ENCODE measurements at regions not wholly inside any gene's neighbourhood (a gene's known extent, or its start where the extent isn't known, plus 50 kb on each side); places are given as distances from the start of the nearest gene placed in this dataset.

DNA sequence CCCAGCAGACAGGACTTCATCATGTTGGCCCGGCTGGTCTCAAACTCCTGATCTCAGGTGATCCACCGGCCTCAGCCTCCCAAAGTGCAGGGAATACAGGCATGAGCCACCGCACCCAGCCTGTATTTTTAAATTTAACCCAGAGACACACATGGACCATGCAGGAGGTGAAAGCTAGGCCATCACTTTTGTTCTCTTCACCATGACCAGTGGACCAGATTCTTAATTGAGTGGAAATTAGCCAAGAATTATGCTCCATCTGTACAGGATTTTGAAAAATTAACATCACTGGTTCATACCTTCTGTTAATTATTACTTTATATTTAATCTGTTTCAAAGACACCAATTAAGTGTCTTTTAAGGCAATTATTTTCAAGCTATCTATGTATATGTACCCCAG lies 493.6 kb upstream of the NOX3 start:
- no peak for DNase-seq (ENCODE audit: low read depth)

- DNase-seq (ENCODE audit: low read depth), result no peak
Measured at GRCh38 chr6:155946860-155947259, 491.2 kb upstream of the NOX3 start.

- DNase-seq (ENCODE audit: low read depth), result no peak
Measured at GRCh38 chr6:155943635-155944034, 488.0 kb upstream of the NOX3 start.

DNA sequence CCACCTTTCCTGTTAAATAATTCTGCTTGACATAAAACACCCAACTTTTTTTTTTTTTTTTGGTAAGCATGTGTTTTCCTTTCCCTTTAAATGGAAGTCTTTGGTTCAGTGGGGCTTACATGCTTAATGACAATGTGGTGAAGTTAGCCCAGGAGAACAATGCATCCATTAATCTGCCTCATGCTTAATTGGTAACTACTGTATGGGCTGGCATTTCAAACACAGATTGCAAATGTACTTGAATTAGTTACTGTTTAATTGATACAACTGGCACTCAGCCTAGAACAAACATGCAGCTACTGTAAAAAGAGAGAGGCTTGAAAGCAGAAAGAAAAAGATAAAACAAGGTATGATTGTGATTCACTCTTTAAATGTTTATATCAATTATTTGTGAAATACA lies 483.6 kb upstream of the NOX3 start:
- DNase-seq (ENCODE audit: low read depth), result no peak

- DNase-seq (ENCODE audit: low read depth), result no peak
Measured at GRCh38 chr6:155936551-155936950, 480.9 kb upstream of the NOX3 start.

DNA sequence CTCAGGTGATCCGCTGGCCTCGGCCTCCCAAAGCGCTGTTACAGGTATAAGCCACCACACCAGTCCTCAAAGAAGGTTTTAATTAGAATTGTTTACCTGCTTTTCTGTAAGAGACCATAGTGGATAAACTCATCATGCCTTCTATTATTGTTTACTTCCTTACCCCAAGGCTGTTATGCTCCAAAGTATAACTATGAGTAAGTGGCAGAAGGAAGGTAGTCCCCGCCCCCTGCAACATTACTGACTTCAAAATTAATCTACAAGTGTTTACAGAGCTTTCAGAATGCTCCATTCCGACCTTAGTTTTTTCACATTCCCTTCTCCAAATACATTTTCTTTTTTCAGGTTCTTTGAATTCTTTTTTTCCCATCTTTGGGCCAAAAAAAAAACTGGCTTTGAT lies 480.5 kb upstream of the NOX3 start:
- DNase-seq (ENCODE audit: low read depth), result no peak

DNA sequence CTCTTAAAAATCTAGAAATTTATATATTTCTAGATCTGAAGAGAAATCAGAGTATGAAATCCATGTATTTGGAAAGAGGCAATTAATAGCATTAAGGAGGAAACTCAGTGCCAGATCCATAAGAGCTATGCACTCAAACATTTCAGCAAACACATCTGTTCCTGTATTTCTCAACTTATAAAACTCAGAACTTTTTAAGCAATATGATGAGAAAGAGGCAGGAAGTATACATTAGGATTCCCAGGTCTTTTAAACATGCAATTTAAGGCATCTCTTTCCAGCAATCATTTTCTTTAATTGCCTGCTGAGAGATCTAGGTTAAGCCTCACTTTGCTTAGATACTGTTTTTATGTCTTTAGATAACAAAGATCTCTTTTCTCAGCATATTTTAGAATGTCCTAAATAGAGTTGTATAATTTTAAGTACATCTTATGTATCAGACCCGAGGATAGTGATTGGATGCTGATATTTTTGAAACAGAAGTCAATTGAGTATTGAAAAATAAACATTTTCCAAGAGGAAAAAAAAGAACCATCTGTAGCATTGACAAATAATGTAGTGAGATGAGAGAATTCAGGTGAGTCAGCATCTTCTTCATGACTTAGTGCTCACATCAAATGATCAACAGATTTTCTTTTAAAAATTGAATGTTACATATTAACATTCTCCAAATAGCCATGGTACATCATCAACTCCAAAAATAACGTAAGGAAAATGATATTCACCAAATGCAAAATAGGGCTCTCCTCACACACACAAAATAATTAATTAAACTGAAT lies 461.4 kb upstream of the NOX3 start:
- DNase-seq (ENCODE audit: low read depth), result no peak

GRCh38 chr6:155915651-155916050 lies 460.0 kb upstream of the NOX3 start:
- DNase-seq (ENCODE audit: low read depth), result no peak

- no peak for DNase-seq (ENCODE audit: low read depth)
Measured at GRCh38 chr6:155913816-155914215, 458.2 kb upstream of the NOX3 start.

- no peak for DNase-seq (ENCODE audit: low read depth)
Measured at GRCh38 chr6:155909710-155910109, 454.1 kb upstream of the NOX3 start.

DNA sequence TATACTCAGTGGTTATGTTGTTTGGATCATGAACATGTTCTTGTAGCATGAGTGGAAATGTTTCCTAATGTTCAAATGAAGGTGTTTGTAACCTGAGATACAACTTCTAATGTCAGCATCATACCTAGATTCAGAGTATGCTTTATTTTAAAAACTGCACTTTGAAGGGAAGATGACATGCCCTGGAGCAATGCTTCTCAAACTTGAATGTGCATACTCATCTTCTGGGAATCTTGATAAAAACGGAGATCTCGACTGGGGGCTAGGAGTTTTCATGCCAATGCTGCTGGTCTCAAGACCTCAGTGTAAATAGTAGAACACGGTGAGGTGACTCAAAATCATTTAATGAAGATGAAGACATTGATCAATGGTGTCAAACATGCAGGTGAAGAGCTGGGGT lies 440.0 kb upstream of the NOX3 start:
- DNase-seq (ENCODE audit: low read depth), result no peak

DNA sequence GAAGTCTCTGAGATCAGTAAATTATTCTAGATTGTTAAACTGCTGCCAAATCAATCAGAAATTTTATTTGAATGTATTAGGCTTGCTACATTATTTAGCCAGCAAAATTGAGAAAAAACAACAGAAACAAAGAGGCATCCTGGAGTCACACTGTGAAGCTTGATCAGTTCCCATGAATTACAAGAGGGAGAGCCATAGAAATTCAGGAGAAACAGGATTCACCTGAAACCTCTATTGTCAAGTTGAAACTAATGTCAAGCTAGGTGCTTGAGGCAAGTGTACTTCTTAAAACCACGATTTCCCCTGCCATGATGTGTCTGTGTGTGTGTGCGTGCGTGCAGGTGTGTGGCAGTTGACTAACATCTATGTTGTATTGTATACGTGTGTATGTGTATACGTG lies 439.1 kb upstream of the NOX3 start:
- no peak for DNase-seq (ENCODE audit: low read depth)

DNA sequence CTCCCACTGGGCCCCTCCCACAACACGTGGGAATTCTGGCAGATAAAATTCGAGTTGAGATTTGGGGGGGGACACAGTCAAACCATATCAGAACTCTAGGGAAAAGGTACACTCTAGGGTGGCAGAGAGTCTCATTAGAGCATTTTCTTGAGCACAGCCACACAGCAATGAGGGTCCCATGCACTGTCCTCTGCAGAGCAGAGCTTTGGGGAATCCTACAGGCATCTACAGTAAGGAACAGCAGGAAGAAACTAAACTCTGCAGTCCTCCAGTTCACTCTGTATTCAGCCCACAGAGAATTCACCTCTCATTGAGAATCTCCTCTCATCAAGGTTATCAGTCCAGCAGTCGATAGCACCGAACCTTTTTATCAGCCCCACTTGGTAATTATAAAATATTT lies 438.6 kb upstream of the NOX3 start:
- DNase-seq (ENCODE audit: low read depth), result no peak

- DNase-seq (ENCODE audit: low read depth), result no peak
Measured at GRCh38 chr6:155890409-155890808, 434.8 kb upstream of the NOX3 start.

GRCh38 chr6:155889410-155889809 lies 433.8 kb upstream of the NOX3 start:
- DNase-seq (ENCODE audit: low read depth), result no peak

GRCh38 chr6:155887421-155887820 lies 431.8 kb upstream of the NOX3 start:
- no peak for DNase-seq (ENCODE audit: low read depth)

DNA sequence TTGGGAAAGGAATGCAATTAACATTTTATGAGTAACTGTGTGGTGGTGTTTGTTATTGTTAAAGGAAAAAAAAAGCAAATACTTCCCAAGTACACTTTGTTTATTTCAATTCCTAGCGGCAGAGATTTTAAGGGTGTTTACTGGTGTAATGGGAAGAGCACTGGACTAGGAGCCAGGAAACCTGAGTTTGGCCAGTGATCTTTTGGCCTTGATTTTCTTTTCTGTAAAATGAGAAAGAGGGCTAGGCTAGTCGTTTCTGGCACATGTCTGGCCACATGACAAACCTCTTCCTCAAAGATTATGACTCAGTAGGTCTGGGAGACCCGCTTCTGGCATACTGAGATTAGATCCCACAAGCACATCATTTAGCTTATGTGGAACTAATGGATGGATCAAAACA lies 428.1 kb upstream of the NOX3 start:
- DNase-seq (ENCODE audit: low read depth), result peak; percentile 23

- DNase-seq (ENCODE audit: low read depth), result no peak
Measured at GRCh38 chr6:155883334-155883731, 427.7 kb upstream of the NOX3 start.

DNA sequence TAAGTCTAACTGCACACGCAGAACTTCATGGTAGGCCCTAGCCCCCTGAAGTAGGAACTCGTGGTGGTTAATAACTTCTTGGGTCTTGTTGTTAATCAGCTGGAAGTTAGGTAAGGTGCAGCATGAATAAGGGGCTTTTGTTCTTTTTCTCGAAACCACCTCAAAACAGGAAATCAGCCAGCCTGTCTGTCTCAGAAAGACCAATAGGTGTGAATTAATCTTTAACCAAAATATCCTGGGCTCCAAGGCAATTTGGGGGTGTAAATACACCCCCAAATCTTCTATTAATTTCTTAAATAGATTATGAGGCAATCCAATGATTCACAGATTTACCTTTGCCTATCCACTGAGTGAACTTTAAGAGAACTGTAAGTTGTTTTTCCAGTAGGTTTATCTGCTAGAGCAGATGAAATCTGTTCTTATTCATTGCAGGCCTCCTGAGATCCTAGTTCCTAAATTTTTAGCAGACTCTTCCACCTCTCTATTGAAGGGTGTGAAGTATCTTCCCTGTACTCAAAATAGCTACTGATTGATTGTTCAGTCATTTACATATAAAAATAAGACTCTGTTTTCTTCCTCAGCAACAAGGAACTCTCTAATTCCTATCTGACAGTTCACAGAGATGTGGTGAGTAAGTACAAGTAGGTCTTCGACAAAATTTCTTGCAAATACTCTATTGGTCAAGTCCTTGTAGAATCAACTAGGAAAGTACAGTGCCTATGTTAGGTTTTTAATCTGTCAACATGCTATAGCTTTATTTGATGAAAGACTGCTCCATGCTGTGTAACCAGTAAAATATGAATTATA lies 427.1 kb upstream of the NOX3 start:
- no peak for DNase-seq (ENCODE audit: low read depth)

GRCh38 chr6:155881826-155882526 lies 426.3 kb upstream of the NOX3 start:
- DNase-seq (ENCODE audit: low read depth), result no peak

DNA sequence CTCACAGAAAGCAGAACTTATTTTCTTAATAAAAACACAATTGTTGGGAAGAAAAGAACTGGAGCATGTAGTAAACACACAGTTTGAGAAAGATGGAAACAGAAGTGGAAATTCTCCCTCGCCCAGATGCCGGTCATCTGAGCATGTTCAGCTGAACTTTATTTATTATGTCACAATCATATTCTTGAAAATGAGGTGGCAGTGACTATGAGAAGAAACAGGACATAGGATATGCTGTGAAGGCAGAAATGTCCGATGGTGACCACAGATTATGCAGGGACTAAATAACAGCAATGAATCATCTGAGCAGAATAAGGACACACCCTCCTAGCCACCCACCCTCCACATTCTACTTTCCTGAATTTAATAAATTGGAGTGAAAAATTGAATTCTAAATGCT lies 425.3 kb upstream of the NOX3 start:
- DNase-seq (ENCODE audit: low read depth), result no peak

- no peak for DNase-seq (ENCODE audit: low read depth)
Measured at GRCh38 chr6:155872961-155873360, 417.3 kb upstream of the NOX3 start.

- DNase-seq (ENCODE audit: low read depth), result no peak
Measured at GRCh38 chr6:155867682-155868081, 412.0 kb upstream of the NOX3 start.

All from Daoy (cell line).